ENCODE measurements at regions not wholly inside any gene's neighbourhood (a gene's known extent, or its start where the extent isn't known, plus 50 kb on each side); places are given as distances from the start of the nearest gene placed in this dataset.

GRCh38 chr11:109508943-109509342 is 87.0 kb downstream of the C11orf87 start:
- no peak for TF ChIP-seq CTCF (conservative IDR thresholded peaks at IDR 0.05; ENCODE audit: control insufficient read depth, insufficient read depth, low read depth, low read length)
- no peak for DNase-seq (ENCODE audit: low read depth)
- H3K4me3 ChIP-seq (ENCODE audit: control insufficient read depth, low read depth, low read length), result no peak overlapping the region

GRCh38 chr11:109510316-109510715 is 88.3 kb downstream of the C11orf87 start:
- no peak for DNase-seq (ENCODE audit: low read depth)
- no peak overlapping the region for H3K4me3 ChIP-seq (ENCODE audit: control insufficient read depth, low read depth, low read length)
- TF ChIP-seq CTCF (conservative IDR thresholded peaks at IDR 0.05; ENCODE audit: control insufficient read depth, insufficient read depth, low read depth, low read length), result no peak

GRCh38 chr11:109511598-109511997 is 89.6 kb downstream of the C11orf87 start:
- H3K4me3 ChIP-seq (ENCODE audit: control insufficient read depth, low read depth, low read length), result no peak overlapping the region
- DNase-seq (ENCODE audit: low read depth), result no peak
- TF ChIP-seq CTCF (conservative IDR thresholded peaks at IDR 0.05; ENCODE audit: control insufficient read depth, insufficient read depth, low read depth, low read length), result no peak

- peak; percentile 7 for DNase-seq (ENCODE audit: low read depth)
- TF ChIP-seq CTCF (conservative IDR thresholded peaks at IDR 0.05; ENCODE audit: control insufficient read depth, insufficient read depth, low read depth, low read length), result no peak
- no peak overlapping the region for H3K4me3 ChIP-seq (ENCODE audit: control insufficient read depth, low read depth, low read length)
These were observed 90.3 kb downstream of the C11orf87 start for GRCh38 chr11:109512249-109512648.

GRCh38 chr11:109512680-109513079 is 90.7 kb downstream of the C11orf87 start:
- peak; percentile 5 for DNase-seq (ENCODE audit: low read depth)
- no peak for TF ChIP-seq CTCF (conservative IDR thresholded peaks at IDR 0.05; ENCODE audit: control insufficient read depth, insufficient read depth, low read depth, low read length)

GRCh38 chr11:109514313-109515018 is 92.5 kb downstream of the C11orf87 start:
- H3K4me3 ChIP-seq (ENCODE audit: control insufficient read depth, low read depth, low read length), result no peak overlapping the region
- DNase-seq (ENCODE audit: low read depth), result no peak
- no peak for TF ChIP-seq CTCF (conservative IDR thresholded peaks at IDR 0.05; ENCODE audit: control insufficient read depth, insufficient read depth, low read depth, low read length)

More at GRCh38 chr11:109512680-109513079, 90.7 kb downstream of the C11orf87 start:
- H3K4me3 ChIP-seq (ENCODE audit: control insufficient read depth, low read depth, low read length), result no peak overlapping the region

Measured in fibroblast of mammary gland (primary cell).